ENCODE measurements at regions not wholly inside any gene's neighbourhood (a gene's known extent, or its start where the extent isn't known, plus 50 kb on each side); places are given as distances from the start of the nearest gene placed in this dataset.
"Not testable (repeated sequence)": the region's sequence is repeated elsewhere in the genome, so short reads cannot be mapped to it uniquely, and the experiment has no call there.

DNA sequence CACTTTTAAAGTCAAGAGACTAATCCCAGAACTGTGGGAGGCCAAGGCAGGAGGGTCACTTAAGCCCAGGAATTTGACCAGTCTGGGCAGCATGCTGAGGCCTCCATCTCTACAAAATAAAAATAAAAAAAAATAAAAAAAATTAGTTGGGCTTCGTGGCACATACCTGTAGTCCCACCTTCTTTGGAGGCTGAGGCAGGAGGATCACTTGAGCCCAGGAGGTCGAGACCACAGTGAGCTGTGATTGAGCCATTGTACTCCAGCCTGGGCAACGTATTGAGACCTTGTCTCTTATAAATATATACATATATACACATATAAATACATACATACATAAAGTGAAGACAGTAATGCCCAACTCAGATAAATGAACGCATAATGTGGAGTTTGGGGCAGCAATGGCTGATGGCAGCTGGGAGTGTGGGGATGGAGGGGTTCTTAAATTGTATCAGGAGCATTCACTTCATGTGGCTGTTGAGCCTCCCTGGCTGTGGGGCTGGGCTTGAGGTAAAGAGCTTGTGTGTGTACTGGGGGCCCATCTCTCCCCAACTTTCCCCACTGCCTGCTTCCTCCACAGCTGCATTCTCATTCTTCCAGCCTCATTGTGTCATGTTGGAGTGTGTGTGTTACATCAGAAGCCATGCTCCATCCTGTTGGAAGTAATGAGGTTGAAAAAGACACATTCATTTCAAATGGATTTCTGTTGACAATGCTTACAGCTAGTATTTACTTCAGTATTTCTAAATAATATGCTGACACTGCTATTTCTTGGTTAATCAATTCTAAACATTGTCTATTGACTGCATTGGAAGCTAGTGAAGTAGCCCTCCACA is 96.5 kb upstream of the HS6ST1 start:
- DNase-seq (ENCODE audit: low read depth), result no peak

DNA sequence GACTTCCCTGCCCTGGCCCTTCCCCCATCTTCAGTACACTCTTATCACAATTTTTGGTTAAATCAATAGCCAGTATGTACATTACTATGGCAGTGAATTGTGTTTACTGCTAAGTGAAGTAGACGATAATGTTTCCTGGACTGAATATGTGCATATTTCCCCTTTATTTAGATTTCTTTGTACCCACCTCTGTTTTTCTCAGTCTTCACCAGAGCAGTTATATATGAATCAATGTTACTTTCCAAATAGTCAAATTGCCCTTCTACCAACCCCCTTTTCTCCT is 97.1 kb upstream of the HS6ST1 start:
- no peak for DNase-seq (ENCODE audit: low read depth)

DNA sequence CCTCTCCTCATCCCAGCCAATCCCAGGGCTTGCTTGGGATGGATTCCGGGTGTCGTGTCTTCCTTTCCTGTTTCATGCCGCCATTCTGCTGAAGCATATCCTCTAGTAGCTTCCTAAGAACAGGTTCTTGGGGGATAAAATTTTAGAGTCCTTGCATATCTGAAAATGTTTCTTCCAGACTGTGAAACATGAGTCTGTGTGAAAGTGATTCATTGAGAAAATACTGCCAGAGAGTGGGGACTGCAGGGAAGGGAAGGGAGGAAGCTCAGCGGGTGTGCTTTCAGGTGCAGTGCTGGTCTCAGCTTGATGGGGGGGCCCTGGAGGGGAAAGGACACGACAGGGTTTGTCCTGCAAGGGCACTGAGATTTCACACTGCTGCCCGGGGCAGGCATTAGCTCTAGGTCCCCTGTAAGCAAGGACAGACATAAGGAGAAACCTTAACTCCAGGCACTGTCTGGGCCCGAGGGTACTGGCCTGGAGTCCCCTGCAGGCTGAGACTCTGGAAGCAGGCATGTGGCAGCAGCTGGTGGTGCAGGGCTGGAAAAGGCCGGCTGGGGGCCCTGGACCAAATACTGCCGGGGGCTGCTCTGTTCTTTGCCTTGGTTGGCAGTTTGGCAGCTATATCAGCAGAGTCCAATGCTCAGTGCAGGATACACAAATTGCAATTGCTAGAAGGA is 97.6 kb upstream of the HS6ST1 start:
- DNase-seq (ENCODE audit: low read depth), result no peak

DNA sequence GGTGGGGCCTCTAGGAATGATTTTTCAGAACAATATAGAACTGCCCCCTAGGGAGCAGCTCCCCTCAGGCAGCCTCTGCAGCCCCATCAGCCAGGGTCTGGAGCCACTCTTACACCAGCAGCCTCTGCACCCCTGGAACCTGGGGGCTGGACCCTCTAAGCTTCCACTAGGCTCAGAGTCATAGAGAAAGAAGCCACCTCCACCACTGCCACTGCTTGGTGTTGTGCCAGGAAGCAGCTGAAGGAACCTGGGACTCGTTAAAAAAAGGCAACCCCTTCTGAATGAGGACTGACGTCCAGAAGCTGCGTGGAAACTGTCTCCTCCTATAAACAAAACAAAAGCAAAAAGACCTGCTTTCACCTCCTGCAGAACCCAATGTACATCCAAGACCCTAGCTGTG is 98.1 kb upstream of the HS6ST1 start:
- DNase-seq (ENCODE audit: low read depth), result no peak

DNA sequence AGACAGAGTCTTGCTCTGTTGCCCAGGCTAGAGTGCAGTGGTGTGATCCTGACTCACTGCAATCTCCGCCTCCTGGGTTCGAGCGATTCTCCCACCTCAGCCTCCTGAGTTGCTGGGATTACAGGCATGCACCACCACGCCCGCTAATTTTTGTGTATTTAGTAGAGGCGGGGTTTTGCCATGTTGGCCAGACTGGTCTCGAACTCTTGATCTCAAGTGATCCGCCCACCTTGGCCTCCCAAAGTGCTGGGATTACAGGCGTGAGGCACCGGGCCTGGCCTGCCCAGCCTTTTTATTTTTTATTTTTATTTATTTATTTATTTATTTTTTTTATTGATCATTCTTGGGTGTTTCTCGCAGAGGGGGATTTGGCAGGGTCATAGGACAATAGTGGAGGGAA is 98.6 kb upstream of the HS6ST1 start:
- not testable (repeated sequence) for DNase-seq (ENCODE audit: low read depth)

DNA sequence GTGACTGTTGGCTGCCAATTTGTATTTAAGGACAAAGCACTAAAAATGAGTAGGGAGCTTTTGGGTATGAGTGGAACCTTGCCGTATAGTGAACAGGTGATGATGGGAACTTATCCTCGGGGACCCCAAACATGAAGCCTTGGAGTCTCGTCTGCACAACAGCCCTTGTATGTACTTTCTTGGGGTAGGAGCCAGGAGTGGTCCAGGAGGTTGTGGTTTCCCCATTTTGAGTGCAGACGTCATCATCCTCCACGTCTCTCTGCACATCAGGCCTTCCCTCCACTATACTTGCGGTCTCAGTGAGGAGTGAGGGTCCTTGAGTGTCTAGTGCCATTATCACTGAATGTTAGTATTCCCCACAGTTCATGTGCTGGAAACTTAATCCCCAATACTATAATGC is 101.5 kb upstream of the HS6ST1 start:
- DNase-seq (ENCODE audit: low read depth), result no peak

DNA sequence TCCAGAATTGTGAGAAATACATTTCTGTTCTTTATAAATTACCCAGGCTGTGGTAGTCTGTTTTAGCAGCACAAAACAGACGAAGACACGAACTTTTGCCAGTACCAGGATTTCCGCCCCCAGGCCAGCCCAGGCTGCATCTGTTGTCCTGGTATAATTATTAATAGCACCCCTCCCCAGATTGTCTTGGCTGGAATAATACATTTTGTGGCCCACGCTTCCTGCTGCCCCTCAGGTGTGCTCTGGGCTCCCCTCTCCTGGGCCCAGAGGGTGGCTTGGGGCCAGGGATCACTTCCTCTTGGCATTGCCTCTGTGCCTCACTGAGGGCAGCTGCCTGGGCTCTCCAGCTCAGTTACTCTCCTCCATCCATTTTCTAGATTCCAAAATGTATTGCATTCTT is 102.1 kb upstream of the HS6ST1 start:
- no peak for DNase-seq (ENCODE audit: low read depth)

DNA sequence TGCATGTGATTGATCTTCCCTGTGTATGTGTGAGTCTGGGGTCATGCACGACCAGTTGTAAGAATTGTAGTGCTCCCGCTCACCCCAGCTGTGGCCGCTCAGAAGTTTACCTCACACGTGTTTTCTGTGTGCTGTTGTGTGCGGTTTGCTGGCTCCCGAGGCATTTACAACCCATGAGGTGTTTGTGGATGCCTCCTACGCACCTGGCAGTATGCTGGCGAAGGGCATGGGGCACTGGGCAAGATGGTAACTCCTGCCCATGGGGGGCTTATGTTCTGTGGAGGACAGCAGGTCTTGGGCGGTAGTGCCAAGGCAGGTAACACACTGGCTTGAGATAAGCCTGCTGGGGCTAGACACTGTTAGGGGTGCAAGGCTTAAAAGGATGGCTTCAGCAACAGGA is 102.6 kb upstream of the HS6ST1 start:
- DNase-seq (ENCODE audit: low read depth), result no peak

DNA sequence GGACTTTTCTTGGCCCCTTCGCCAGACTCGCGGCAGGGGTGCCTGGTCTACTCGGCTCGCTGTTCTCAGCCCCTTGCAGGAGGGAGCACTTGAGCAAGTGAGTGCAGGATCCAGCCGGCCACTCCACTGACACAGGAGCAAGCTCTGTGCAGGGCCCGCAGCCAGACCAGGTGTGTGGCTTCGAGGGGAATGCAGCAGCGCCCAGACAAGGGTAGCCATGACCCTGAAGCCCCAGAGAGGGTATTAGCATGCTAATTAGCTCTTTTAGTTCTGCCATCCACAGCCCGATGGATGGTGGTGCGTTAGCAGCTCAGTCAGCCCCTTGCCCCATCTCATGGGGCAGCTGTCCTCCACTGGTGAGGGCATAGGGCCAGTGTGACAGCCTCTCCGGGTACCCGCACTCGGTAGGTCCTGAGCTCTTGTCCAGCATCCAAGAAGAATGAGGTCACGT is 103.2 kb upstream of the HS6ST1 start:
- no peak for DNase-seq (ENCODE audit: low read depth)

DNA sequence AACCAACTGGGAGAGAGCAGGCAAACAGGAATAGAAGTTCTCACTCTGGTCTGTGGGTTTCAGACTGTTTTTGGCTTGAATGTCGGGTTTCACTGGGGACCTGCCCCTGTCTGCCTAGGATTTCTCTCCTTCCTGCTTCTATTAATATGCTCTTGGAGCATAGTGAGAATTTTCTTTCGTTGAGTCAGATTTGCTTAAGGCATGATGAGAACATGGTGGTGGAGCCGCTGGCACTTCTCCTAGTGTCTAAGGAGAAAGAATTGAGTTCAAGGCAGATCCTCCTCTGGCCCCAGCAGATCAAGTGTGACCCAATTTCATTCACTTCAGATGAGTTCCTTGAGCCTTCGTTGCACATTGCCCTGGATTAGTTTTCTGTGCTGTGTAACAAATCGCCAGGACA is 103.9 kb upstream of the HS6ST1 start:
- DNase-seq (ENCODE audit: low read depth), result peak; percentile 95

DNA sequence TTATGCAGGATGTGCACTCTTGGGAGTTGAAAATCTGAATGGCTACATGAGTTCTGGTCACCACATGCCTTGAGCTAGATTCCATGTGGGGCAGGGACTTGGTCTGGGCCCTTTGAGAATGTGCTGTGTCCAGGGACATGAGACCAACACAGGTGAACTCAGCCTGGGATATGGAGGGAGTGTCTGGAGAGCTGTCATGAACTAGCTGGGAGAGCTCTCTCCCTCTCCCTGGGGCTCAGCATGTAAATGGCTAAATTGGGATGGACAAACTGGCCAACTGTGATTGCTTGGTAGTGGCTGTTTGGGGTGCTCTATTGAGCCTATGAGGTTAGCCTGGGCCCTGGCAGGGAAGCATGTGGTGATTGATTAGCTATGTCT is 105.1 kb upstream of the HS6ST1 start:
- no peak for DNase-seq (ENCODE audit: low read depth)

DNA sequence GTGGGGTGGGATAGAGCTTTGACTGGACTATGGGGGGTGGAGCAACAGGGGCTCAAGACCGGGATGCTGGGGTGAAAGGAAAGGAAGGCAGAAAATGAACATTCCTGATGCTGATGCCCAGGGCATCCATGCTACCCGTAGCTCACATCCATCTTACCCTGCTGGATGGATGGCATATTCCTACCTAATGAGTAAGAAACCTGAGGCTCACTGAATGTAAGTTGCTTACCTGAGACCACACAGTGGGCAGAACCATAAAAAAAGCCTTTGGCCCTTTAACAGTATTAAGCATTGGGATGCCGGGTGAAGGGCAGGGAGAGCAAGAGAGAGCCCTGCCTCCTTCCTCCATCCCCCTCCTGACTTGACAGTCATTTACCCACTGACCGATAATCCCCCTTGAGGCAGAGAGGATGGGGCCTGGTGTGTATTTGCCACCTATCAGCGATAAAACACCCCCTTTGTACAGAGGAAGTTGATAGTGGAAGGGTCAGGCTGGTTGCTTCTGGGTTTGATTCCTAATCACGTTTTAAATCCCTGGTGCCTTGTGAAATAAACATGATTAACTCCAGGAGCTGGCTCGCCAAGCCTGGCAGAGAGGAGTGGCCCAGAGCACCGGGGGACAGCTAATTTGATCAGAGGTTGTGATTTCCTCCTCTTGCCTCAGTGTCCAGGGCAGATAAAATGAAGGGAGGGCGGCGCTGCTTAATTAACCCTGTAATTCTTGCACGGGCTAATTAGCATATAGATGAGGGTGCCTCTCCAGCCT is 105.9 kb upstream of the HS6ST1 start:
- DNase-seq (ENCODE audit: low read depth), result peak; percentile 1

DNA sequence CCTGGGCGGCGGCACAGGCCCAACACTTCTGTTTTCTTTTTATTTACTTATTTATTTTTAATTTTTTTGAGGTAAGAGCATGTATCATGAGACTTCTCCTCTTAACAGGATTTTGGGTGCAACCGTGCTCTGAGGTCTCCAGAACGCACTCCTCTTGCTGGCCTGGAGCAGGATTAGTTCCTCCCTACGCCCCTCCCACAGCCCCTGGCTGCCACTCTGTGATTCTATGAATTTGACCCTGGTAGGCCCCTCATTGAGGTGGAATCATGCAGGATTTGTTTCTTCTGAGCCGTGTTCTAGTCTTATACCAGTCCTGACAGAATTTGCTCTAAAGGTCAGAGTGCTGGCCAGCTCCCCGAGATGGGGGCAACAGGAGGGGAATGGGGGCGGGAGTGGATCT is 106.5 kb upstream of the HS6ST1 start:
- DNase-seq (ENCODE audit: low read depth), result no peak

DNA sequence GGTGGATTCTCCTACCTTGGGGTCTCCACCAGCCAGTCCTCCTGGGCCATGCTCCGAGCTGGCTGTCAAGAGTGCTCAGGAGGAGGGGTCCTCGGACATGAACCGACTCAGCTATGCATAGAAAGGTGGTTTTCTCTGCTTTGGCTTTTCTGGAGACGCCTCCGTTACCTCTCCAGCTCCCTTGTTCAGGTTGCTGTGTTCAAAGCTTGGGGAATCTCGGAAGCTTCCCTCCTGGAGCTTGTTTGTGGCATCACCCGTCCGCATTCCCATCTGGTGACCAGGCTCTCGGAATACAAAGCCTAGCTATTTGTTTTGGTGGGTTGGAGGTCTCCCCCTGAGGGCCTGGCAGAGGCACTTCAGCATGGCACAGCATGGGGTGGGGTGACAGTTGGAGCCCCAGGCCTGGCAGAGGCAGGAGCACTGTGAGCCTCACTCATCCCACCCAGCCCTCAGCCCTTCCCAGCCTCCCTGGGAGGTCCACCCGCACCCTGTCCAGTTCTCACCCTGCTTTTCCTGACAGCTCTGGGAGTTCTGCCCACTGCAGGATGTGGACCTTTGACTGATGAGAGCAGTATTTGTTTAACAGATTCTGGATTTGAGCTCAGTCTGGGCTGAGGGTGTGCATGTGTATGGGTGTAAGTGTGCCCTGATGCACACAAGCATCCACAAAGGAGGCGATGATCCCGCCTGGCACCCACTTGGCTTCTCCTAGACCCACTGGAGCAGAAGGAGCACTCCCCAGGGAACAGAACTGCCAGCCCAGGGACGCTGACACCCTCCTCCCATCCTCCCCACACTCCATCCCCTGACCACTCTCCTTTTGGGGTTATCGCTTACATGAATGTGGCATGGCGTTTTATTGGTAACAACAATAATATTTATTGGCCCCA is 107.3 kb upstream of the HS6ST1 start:
- no peak for DNase-seq (ENCODE audit: low read depth)

DNA sequence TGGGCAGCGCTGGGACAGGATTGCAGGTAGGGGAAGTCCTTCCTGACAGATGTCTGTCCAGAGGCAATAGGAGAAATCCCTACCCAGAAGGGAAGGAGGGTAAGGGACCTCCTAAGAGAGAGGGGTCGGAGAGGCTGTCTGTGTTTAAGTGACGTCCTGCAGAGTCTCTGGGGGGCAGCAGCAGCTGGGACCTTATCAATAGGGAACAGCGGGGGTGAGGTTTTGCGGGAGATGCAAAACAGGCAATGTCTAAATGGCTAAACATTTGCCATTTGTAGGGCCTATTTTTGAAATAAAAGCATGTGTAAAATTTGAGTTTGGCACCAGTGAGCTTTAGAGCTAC is 108.7 kb upstream of the HS6ST1 start:
- no peak for DNase-seq (ENCODE audit: low read depth)

DNA sequence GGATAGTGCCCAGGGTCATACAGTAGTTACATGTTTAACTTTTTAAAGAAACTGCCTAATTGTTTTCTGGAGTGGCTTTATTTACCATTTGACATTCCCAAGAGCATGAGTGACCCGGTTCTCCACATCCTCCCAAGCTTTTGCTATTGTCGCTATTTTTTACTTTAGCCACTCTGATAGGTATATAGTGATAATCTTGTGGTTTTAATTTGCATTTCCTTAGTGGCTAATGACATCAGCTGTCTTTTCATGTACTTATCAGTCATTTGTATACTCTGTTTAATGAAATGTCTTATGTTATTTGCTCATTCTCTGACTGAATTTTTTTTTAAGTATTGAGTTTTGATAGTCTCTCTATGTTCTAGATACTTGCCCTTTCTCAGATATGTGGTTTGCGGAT is 109.7 kb upstream of the HS6ST1 start:
- no peak for DNase-seq (ENCODE audit: low read depth)

DNA sequence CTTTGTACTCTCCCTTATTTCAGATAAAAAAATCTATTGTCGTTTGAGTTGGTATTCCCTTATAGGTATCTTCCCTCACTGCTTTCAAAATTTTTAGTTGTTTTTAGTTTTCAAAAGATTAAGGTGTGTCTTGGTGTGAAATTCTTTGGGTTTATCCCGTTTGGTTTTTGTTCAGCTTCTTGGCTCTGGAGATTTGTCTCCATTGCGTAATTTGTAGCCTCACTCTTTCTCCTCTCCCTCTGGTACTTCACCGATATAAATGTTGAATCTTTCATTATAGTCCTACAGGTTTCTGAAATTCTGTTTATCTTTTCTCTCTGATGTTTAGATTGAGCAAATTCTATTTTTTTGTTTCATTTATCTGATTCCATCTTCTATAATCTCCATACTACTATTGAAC is 113.8 kb upstream of the HS6ST1 start:
- DNase-seq (ENCODE audit: low read depth), result no peak

DNA sequence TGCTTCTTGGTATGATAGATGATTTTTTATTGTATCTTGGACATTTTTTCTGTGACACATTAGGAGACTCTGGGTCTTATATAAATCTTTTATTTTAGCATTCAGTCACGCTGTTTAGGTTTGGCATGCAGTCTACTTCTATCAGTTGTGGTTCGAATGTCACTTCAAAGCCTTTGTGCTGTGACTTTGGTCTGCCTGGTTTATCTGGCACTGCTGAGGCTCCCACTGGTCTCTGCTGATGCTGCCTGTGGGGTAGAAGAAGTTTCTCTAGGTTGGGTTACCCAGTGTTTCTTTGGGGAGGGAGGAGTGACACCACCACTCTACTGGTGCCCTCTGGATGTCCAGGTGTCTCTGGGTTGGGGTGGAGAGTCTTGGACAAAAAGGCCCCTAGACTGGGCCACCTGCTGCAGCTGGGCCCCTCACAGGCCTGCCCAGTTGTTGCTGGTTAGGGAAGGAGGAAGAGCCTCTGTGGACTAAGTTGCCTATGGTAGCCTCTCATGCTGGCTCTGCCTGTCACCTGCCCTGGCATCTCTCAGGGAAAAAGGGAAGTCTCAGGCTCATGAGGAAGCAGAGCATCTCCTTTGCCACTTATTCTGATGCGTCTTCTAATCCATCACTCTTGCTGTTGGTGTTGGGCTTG is 115.4 kb upstream of the HS6ST1 start:
- DNase-seq (ENCODE audit: low read depth), result no peak

DNA sequence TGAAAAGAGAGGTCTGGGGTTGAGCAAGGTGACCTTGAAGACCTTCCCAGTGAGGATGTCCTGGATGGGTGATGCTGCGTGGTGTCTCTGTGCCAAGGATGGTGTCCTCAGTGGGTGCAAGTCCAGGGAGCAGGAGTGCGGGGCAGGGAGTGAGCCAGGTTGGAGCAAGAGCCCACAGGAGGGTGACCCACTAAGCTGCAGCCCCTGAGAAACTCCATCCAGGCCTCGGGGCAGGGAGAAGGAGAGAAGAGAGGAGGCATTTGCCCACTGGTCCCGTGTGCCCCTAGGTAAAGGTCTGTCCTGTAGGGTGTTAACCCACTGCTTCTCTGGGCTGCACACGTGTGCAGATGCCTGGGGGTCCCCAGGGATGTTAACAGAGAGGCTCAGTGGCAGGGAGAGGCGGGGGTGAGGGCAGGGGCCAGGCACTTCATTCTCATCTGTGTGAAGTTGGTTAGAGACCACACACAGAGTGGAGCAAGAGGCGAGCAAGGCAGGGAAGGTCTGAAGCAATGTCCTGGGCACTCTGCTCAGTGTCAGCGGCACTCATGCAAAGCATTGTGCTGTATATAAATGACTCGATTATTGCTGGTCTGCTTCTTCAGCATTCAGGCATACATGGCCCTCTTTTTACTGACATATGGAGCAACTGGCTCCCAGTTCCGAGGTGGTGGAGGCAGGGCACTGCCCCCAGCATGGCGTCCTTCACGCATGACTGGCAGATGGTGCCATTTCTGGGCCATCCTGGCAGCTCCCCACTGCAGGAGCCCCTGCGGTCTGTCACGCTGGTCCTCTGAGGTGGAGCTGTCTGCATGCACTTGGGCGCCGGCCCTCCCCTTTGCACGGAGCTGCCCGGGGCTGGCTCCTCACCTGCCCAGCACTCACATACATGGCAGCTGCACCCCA is 117.2 kb upstream of the HS6ST1 start:
- DNase-seq (ENCODE audit: low read depth), result no peak

DNA sequence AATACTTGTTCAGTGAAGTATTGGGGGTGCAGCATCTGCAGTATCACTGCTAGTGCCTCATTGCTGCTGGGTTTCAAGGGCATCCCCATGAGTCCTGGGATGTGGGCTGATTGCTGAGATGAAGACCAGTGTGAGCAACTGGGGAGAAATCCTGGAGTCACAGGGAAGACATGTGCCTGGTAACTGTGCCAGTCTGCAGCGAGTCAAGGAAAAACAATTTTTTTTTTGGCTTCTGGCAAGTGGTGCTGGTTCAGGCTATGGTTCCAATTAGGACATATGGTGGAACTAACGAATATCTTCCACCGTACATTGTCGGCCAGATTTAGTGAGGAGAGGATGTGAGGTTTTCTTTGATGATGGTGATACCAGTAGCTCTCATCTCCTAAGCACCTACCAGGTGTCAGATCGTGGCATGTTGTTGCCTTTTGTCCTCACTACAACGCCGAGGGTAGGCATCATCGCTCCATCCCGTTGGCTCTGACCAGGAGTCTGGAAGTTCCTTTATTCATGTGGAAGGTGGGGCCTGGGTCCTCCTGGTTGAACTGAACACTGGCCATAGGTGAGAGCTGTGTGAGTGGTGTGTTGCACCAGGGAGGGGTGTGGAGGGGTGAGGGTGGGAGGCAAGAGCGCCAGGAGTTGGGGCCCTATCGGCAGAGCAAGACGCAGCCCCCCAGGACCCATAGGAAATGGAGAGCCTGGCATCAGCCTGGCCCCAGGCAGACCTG is 118.0 kb upstream of the HS6ST1 start:
- DNase-seq (ENCODE audit: low read depth), result no peak

Data from GM04504 (cell line).